Stomach (tissue), 4 donors: ENCODE measurements at regions not wholly inside any gene's neighbourhood (a gene's known extent, or its start where the extent isn't known, plus 50 kb on each side); places are given as distances from the start of the nearest gene placed in this dataset.

Experiments used
- CTCF ChIP-seq, 7 experiments: fragments of 450-650 bp in 4 of 7; fragments of 200-600 bp in 3 of 7; sonication (generic) in 3 of 7; IDR thresholded peaks; one replicate each; pipeline ENCODE4 v1.5.1; 2016 to 2019; ENCODE audit warnings: antibody characterized with exemption in 7 of 7, control low read depth in 2 of 7, mild to moderate bottlenecking in 1 of 7
- EP300 ChIP-seq: sonication (generic); formaldehyde crosslinking; IDR thresholded peaks from one replicate; pipeline ENCODE4 v1.6.1; 2017; ENCODE audit warnings: antibody characterized with exemption
- POLR2A ChIP-seq, 4 donors: fragments of 450-650 bp; IDR thresholded peaks; one replicate each; pipeline ENCODE4 v1.6.1; 2016; ENCODE audit warnings: antibody characterized with exemption in 4 of 4, control low read depth in 2 of 4, mild to moderate bottlenecking in 1 of 4, moderate library complexity in 1 of 4
- POLR2AphosphoS5 ChIP-seq, 3 donors: sonication (generic); formaldehyde crosslinking; IDR thresholded peaks; one replicate each; pipeline ENCODE4 v1.6.1; 2016; ENCODE audit warnings: antibody characterized with exemption in 3 of 3

GRCh38 chr15:25065286-25065685, 110.5 kb downstream of the SNRPN start:
- TF ChIP-seq POLR2AphosphoS5 (IDR thresholded peaks at IDR 0.05) (no peak), POLR2A (IDR thresholded peaks at IDR 0.05) (no peak), CTCF (IDR thresholded peaks at IDR 0.05) (no peak), EP300 (no peak)
